Thymus (tissue), 11 donors: ENCODE measurements at regions not wholly inside any gene's neighbourhood (a gene's known extent, or its start where the extent isn't known, plus 50 kb on each side); places are given as distances from the start of the nearest gene placed in this dataset.

Source experiments
- DNase-seq, 9 donors: peaks; one replicate each; pipeline ENCODE4 v3.0.0-alpha.2; 2013; ENCODE audit warnings: low spot score in 9 of 9, low read depth in 6 of 9, missing footprints in 1 of 9
- H3K27ac ChIP-seq, 2 donors: one replicate each; pipeline ENCODE4 v1.5.1; 2013; ENCODE audit warnings: control low read depth in 1 of 2, low read depth in 1 of 2, low read length in 1 of 2, mild to moderate bottlenecking in 1 of 2, moderate library complexity in 1 of 2
- H3K27me3 ChIP-seq, 2 donors: one replicate each; pipeline ENCODE4 v1.5.1; 2013; ENCODE audit warnings: low read length in 1 of 2; ENCODE audit not compliant: control insufficient read depth in 2 of 2, insufficient read depth in 1 of 2
- H3K36me3 ChIP-seq, 2 donors: one replicate each; pipeline ENCODE4 v1.5.1; 2013; ENCODE audit warnings: low read length in 1 of 2, mild to moderate bottlenecking in 1 of 2, moderate library complexity in 1 of 2; ENCODE audit not compliant: control insufficient read depth in 2 of 2, insufficient read depth in 2 of 2
- H3K4me1 ChIP-seq, 2 donors: one replicate each; pipeline ENCODE4 v1.5.1; 2013; ENCODE audit warnings: low read length in 2 of 2; ENCODE audit not compliant: control insufficient read depth in 2 of 2, insufficient read depth in 2 of 2
- H3K4me3 ChIP-seq, 2 donors: one replicate each; pipeline ENCODE4 v1.5.1; 2013; ENCODE audit warnings: low read length in 2 of 2, control low read depth in 1 of 2, mild to moderate bottlenecking in 1 of 2
- H3K9me3 ChIP-seq, 2 donors: one replicate each; pipeline ENCODE4 v1.5.1; 2013; ENCODE audit warnings: low read length in 1 of 2, mild to moderate bottlenecking in 1 of 2; ENCODE audit not compliant: control insufficient read depth in 2 of 2, insufficient read depth in 1 of 2
- WGBS: extraction: QIAGEN DNeasy Blood & Tissue Kit; methylation state at CpG from one replicate; pipeline ENCODE4 v1.1.7; 2013; 5-methylcytosine and 5-hydroxymethylcytosine counted together
- donor health status: healthy.

DNA sequence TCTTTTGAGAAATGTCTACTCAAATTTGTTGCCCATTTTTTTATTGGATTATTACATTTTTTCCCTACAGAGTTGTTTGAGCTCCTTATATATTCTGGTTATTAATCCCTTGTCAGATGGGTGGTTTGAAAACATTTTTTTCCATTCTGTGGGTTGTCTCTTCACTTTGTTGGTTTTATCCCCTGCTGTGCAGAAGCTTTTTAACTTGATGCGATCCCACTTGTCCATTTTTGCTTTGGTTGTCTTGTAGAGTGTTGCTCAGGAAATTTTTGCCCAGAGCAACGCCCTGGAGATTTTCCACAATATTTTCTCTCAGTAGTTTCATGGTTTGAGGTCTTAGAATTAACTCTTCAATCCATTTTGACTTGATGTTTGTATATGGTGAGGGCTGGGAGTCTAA, 592.8 kb upstream of the GOT2 start:
- Histone ChIP-seq H3K9me3 (no peaks in the 10 kb centered on the region), H3K27me3 (no peaks in the 10 kb centered on the region), H3K4me3 (no peak overlapping the region), H3K36me3 (no peaks in the 10 kb centered on the region), H3K4me1 (no peaks in the 10 kb centered on the region), H3K27ac (no peak overlapping the region)
- WGBS: 47% methylated on average over 2 of the region's 2 CpGs
- no peak for DNase-seq

DNA sequence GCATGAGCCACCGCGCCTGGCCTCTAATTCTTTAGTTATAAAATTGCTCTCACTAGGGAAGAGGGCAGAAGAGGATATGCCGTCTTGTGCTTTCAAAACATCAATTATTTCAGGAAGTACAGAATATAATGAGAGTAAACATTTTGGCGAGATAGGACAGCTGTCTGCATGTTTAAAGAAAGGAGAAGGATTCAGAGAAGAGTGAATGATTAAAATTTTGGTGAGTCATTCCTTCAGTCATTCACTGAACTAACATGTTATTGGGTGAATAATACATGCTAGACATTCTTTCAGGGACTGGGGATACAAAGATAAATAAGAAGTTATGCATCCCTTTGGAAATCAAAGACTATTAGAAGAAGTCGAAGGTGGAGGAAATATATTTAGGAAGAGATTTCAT, 590.3 kb upstream of the GOT2 start:
- H3K4me1 ChIP-seq: no peaks in the 10 kb centered on the region
- WGBS: 88% methylated on average over 5 of the region's 5 CpGs
- H3K4me3 ChIP-seq: no peak overlapping the region
- H3K27me3 ChIP-seq: no peaks in the 10 kb centered on the region
- H3K27ac ChIP-seq: no peak overlapping the region
- DNase-seq: no peak
- H3K9me3 ChIP-seq: no peaks in the 10 kb centered on the region
- H3K36me3 ChIP-seq: no peaks in the 10 kb centered on the region

DNA sequence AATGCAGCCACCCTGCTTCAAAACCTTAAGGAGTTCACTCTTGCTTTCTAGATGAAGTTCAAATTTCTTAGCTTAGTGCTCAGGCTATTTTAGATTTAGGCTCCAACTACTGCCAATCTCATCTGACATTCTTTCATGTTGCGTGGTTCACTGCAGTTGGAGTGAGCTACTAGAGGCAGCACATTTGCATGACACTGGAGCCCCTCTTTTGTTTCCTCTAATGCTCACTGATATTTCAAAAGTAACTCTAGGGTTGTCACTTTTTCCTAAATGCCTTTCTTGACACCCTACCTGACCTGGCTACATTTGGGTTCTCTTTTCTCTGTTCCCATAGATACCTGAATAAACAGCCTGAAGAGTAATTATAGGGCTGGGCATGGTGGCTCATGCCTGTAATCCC, 586.5 kb upstream of the GOT2 start:
- H3K4me1 ChIP-seq: no peaks in the 10 kb centered on the region
- no peak overlapping the region for H3K27ac ChIP-seq
- 95% methylated on average over 1 of the region's 1 CpG for WGBS
- H3K9me3 ChIP-seq: no peaks in the 10 kb centered on the region
- no peak for DNase-seq
- H3K36me3 ChIP-seq: no peaks in the 10 kb centered on the region
- no peaks in the 10 kb centered on the region for H3K27me3 ChIP-seq
- no peak overlapping the region for H3K4me3 ChIP-seq

DNA sequence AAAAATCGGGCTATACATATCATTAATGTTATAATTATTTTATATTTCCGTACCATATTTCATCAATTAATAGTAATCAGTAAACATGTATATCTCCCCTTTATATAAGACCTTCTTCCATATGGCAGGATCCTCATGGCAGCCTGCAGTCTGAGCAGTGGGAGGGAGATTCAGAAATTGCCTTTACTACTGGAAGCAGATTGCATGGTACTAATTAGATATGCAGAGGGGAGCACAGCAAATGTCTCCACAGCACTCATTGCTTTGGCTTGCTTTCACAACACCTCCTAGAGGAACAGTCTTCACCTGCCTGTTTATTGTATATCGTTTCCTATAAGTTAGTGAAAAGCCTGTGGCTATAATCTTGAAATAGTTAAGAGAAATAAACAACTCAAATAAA, 585.8 kb upstream of the GOT2 start:
- DNase-seq: no peak
- H3K36me3 ChIP-seq: no peaks in the 10 kb centered on the region
- no peaks in the 10 kb centered on the region for H3K9me3 ChIP-seq
- H3K27ac ChIP-seq: no peak overlapping the region
- H3K27me3 ChIP-seq: no peaks in the 10 kb centered on the region
- H3K4me3 ChIP-seq: no peak overlapping the region
- no peaks in the 10 kb centered on the region for H3K4me1 ChIP-seq
- WGBS: 92% methylated on average over 3 of the region's 3 CpGs

DNA sequence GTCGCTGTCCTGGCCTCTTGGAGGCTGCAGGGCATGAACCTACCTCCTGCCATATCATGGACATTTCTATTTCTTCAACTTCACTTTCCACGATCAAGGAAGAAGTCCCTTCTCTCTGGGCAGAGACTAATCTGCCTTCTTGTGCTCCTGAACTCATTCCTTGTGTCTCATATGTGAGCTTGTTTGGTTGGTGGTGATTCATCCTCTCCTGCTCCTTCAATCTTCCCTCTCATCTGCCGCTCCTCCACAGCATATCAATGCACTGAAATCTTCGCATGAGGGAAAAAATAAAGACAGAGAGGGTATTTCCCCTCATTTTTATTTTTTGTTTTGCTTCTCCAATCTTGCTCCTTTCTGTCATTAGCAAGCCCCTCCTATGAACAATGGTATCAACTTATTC, 571.7 kb upstream of the GOT2 start:
- no peak for DNase-seq
- Histone ChIP-seq H3K27ac (no peak overlapping the region), H3K36me3 (no peaks in the 10 kb centered on the region), H3K4me3 (no peak overlapping the region), H3K9me3 (no peaks in the 10 kb centered on the region), H3K27me3 (no peaks in the 10 kb centered on the region), H3K4me1 (no peaks in the 10 kb centered on the region)
- WGBS: 92% methylated on average over 4 of the region's 4 CpGs

DNA sequence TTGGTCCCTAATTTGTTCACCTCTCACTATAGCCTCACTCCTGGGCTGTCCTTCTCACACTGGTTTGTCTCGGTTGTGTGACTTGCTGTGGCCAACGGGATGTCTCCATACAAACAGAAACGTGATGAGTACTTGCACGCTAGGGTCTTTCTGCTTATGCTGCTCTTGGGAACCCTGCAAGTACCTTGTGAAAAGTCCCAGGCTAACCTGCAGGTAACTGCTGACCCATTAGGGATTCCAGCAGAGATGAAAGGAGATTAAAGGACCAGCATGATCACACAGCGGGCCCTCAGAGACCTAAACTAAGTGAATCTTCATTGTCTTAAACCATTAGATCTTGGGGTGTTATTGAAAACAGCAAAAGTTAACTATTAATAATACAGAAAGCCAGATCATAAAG, 562.8 kb upstream of the GOT2 start:
- DNase-seq: no peak
- H3K4me3 ChIP-seq: no peak overlapping the region
- H3K9me3 ChIP-seq: no peaks in the 10 kb centered on the region
- H3K4me1 ChIP-seq: no peaks in the 10 kb centered on the region
- H3K27me3 ChIP-seq: no peaks in the 10 kb centered on the region
- no peaks in the 10 kb centered on the region for H3K36me3 ChIP-seq
- WGBS: 77% methylated on average over 5 of the region's 5 CpGs
- H3K27ac ChIP-seq: no peak overlapping the region

DNA sequence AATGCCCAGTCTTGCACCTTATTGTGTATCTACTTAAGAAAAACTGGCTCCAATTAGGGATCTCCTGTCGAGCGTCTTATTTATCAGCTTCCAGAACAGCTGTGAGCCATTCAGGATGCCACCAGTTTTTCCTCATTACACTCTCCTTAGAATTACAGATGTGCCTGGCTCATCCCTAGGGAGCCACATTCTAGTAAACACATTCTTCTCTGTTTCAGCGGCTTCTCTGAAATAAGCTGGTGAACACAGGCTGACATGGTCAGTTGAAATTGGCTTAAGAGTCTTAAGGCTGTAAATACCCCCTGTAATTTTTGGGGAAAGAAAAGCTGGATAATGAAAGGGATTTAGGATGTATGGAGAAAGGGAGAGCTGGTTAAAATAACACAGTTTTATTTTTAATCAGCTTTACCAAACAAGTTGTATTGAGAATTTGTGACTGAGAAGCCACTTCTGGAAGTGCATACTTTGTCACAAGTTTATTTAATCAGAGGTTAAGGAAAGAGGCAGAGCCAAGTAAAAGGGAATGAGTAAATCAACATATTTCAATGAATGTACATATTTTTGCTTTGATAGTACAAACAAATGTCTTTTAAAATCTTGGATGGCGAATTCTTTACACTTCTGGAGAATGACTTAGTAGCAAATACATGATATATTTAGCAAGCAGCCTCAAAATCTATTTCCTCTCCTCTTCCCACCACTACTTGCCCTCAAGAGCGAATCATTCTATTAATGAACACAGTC, 562.0 kb upstream of the GOT2 start:
- no peaks in the 10 kb centered on the region for H3K36me3 ChIP-seq
- no peak overlapping the region for H3K4me3 ChIP-seq
- H3K9me3 ChIP-seq: no peaks in the 10 kb centered on the region
- H3K27ac ChIP-seq: no peak overlapping the region
- no peaks in the 10 kb centered on the region for H3K27me3 ChIP-seq
- DNase-seq: no peak
- WGBS: 76% methylated on average over 5 of the region's 5 CpGs
- H3K4me1 ChIP-seq: no peaks in the 10 kb centered on the region

DNA sequence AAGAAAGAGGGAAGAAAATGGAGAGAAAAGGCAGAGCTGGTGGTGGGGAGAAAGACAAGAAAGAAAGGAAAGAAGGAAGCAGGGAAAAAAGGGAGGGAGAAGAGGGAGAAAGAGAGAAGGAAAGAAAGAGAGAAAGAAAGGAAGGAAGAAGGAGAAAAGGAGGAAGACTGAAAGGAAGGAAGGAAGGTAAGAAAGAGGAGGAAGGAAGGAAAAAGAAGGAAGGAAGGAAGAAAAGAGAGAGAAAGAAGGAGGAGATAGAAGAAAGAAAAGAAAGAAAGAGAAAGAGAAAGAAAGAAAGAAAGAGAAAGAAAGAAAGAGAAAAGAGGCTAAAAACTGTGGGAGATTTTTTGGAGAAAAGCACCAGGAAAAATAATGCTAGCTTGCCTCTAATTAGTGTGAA, 561.4 kb upstream of the GOT2 start:
- Histone ChIP-seq H3K27me3 (no peaks in the 10 kb centered on the region), H3K36me3 (no peaks in the 10 kb centered on the region), H3K4me3 (no peak overlapping the region)

DNA sequence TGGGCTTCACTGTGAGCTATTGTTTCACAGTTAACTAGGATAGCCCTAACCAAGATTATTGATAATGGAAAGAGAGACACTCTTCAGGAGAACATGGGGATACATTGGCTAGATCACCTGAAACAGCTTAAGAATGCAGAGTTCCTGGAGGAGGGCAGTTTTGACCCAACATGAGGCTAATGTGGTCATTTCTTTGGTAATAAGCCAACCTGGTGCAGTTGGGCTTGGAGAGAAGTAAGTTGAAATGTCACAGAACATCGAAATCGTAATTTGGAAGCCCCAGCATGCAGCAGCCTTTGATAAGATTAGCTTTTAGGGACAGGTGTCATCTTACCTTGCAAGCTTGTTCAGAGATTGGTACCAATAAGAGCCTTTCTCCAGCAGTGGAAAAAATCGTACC, 556.6 kb upstream of the GOT2 start:
- H3K27me3 ChIP-seq: no peaks in the 10 kb centered on the region
- no peaks in the 10 kb centered on the region for H3K4me1 ChIP-seq
- DNase-seq: no peak
- WGBS: 89% methylated on average over 3 of the region's 3 CpGs
- no peaks in the 10 kb centered on the region for H3K36me3 ChIP-seq
- H3K27ac ChIP-seq: no peak overlapping the region
- H3K9me3 ChIP-seq: no peaks in the 10 kb centered on the region
- H3K4me3 ChIP-seq: no peak overlapping the region

More for the DNA sequence above, 561.4 kb upstream of the GOT2 start:
- Histone ChIP-seq H3K9me3 (no peaks in the 10 kb centered on the region), H3K4me1 (no peaks in the 10 kb centered on the region), H3K27ac (no peak overlapping the region)
- DNase-seq: no peak

DNA sequence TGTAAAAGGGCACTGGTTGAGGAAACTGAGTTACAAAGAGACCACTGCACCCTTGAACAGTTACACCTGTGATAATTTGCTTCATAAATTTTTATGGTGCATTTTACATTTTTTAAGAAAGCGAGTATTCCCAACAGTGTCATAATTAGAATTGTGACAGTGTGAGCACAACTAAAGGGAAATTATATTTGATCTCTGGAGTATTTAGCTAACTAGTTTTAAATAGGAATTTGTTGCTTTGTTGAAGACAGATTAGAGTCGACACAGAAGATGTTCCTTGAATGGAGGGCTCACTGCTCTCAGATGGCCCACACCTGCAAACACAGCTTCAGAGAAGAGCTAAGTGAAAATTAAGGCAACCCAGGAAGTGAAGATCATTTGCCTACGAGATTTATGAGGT, 555.0 kb upstream of the GOT2 start:
- no peaks in the 10 kb centered on the region for H3K27me3 ChIP-seq
- no peaks in the 10 kb centered on the region for H3K4me1 ChIP-seq
- no peak for DNase-seq
- no peaks in the 10 kb centered on the region for H3K36me3 ChIP-seq
- H3K4me3 ChIP-seq: no peak overlapping the region
- H3K27ac ChIP-seq: no peak overlapping the region
- WGBS: 91% methylated on average over 3 of the region's 3 CpGs
- H3K9me3 ChIP-seq: no peaks in the 10 kb centered on the region
